ENCODE measurements at regions not wholly inside any gene's neighbourhood (a gene's known extent, or its start where the extent isn't known, plus 50 kb on each side); places are given as distances from the start of the nearest gene placed in this dataset.

DNA sequence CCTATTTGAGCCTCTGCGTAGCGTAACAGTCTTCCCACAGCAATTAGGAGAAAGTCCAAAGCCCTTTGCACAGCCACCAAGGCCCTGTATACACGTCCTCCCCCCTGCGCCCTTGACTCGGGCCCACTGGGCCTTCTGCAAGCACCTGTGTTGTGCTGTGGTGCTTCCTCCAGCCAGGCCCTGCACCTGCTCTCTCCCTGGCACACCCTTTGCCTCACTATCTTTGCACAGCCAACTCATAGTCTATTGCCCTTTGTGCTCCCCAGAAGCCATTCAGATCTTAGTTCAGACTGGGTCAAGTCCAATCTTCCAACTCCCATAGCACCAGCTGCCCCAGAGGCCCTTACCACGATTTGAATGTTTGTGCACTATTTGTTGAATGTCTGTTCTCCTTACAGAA lies 271.6 kb upstream of the MGAT5 start (continued):
- TF ChIP-seq, protein P1, sequence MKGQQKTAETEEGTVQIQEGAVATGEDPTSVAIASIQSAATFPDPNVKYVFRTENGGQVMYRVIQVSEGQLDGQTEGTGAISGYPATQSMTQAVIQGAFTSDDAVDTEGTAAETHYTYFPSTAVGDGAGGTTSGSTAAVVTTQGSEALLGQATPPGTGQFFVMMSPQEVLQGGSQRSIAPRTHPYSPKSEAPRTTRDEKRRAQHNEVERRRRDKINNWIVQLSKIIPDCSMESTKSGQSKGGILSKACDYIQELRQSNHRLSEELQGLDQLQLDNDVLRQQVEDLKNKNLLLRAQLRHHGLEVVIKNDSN (IDR thresholded peaks at IDR 0.05; ENCODE audit: borderline replicate concordance, low read depth) = no peak
- TF ChIP-seq FOXM1 (IDR thresholded peaks at IDR 0.05; ENCODE audit: low read depth) = no peak
- TF ChIP-seq NRF1 (IDR thresholded peaks at IDR 0.05; ENCODE audit: low read depth, low read length) = no peak
- no peak for TF ChIP-seq SMC3 (IDR thresholded peaks at IDR 0.05; ENCODE audit: low read depth, low read length)
- TF ChIP-seq TEAD4 (IDR thresholded peaks at IDR 0.05; ENCODE audit: borderline replicate concordance, insufficient read depth) = no peak
- no peak for TF ChIP-seq YY1 (IDR thresholded peaks at IDR 0.05; ENCODE audit: low read depth)
- TF ChIP-seq RAD21 (IDR thresholded peaks at IDR 0.05; ENCODE audit: low read length) = no peak

DNA sequence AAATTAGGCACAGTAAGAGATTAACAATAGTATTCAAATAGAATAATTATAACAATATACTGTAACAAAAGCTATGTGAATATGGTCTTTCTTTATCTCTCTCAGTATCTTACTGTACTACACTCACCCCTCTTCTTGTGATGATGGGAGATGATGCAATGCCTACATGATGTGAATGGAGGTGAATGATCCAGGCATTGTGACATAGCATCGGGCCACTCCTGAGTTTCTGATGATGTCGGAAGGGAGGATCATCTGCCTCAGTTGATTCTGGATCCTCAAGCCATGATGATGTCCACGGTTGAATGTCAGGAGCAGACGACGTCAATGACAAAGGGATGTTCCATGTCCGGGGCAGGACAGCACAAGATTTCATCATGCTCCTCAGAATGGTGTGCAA lies 268.3 kb upstream of the MGAT5 start:
- POLR2A ChIA-PET = no interaction called here
- DNase-seq = no peak

GRCh38 chr2:133986081-133986837 lies 267.6 kb upstream of the MGAT5 start:
- CTCF ChIA-PET = no interaction called here
- H3K27me3 ChIP-seq (ENCODE audit: insufficient read depth) = no peaks in the 10 kb centered on the region
- WGBS (ENCODE audit: low lambda C conversion rate) = 3% methylated on average over 3 of the region's 3 CpGs
- H3F3A ChIP-seq (replicated peaks; ENCODE audit: insufficient read depth) = no peaks in the 10 kb centered on the region
- H2AFZ ChIP-seq (ENCODE audit: low read depth) = no peak overlapping the region
- POLR2A ChIA-PET = no interaction called here
- no peak overlapping the region for H3K4me2 ChIP-seq
- no peaks in the 10 kb centered on the region; a peak in 1 of 4 replicates for H3K4me1 ChIP-seq (ENCODE audit: control insufficient read depth in 1 of 2, insufficient read depth in 2 of 2, low read depth in 1 of 2, low read length in 1 of 2)
- H3K4me3 ChIP-seq (ENCODE audit: low read depth in 2 of 2, low read length in 1 of 2) = no peak overlapping the region
- no peaks in the 10 kb centered on the region for H3K9me2 ChIP-seq
- H3K79me2 ChIP-seq (ENCODE audit: insufficient read depth) = no peaks in the 10 kb centered on the region
- no peak overlapping the region for H3K27ac ChIP-seq (ENCODE audit: low read depth in 2 of 2, low read length in 1 of 2)
- H3K36me3 ChIP-seq (replicated peaks in 1 of 2; ENCODE audit: control insufficient read depth in 1 of 2, insufficient read depth in 2 of 2, low read length in 1 of 2) = no peaks in the 10 kb centered on the region
- H3K9ac ChIP-seq = no peak overlapping the region
- no peaks in the 10 kb centered on the region for H4K20me1 ChIP-seq (ENCODE audit: insufficient read depth)
- no peak for DNase-seq
- H3K9me3 ChIP-seq = no peaks in the 10 kb centered on the region
- no peak for TF ChIP-seq EZH2phosphoT487 (IDR thresholded peaks at IDR 0.05; ENCODE audit: borderline replicate concordance, low read depth)
- no peak for TF ChIP-seq RAD21 (IDR thresholded peaks at IDR 0.05; ENCODE audit: low read length)

More for the DNA sequence above, 268.3 kb upstream of the MGAT5 start:
- no peaks in the 10 kb centered on the region; a peak in 1 of 4 replicates for H3K4me1 ChIP-seq (ENCODE audit: control insufficient read depth in 1 of 2, insufficient read depth in 2 of 2, low read depth in 1 of 2, low read length in 1 of 2)
- WGBS (ENCODE audit: low lambda C conversion rate) = 41% methylated on average over 6 of the region's 6 CpGs
- no peak overlapping the region for H2AFZ ChIP-seq (ENCODE audit: low read depth)
- H3K9me2 ChIP-seq = no peaks in the 10 kb centered on the region
- H3K36me3 ChIP-seq (replicated peaks in 1 of 2; ENCODE audit: control insufficient read depth in 1 of 2, insufficient read depth in 2 of 2, low read length in 1 of 2) = no peaks in the 10 kb centered on the region
- no peak overlapping the region for H3K9ac ChIP-seq
- H3K9me3 ChIP-seq = no peaks in the 10 kb centered on the region
- H4K20me1 ChIP-seq (ENCODE audit: insufficient read depth) = no peaks in the 10 kb centered on the region
- H3K4me3 ChIP-seq (ENCODE audit: low read depth in 2 of 2, low read length in 1 of 2) = no peak overlapping the region
- CTCF ChIA-PET = no interaction called here
- H3K27ac ChIP-seq (ENCODE audit: low read depth in 2 of 2, low read length in 1 of 2) = no peak overlapping the region
- no peak for TF ChIP-seq YY1 (IDR thresholded peaks at IDR 0.05; ENCODE audit: low read depth)
- TF ChIP-seq RCOR1 (IDR thresholded peaks at IDR 0.05; ENCODE audit: low read length) = no peak
- no peak for TF ChIP-seq ELF1 (IDR thresholded peaks at IDR 0.05)
- no peak for TF ChIP-seq FOXM1 (IDR thresholded peaks at IDR 0.05; ENCODE audit: low read depth)
- TF ChIP-seq EZH2phosphoT487 (IDR thresholded peaks at IDR 0.05; ENCODE audit: borderline replicate concordance, low read depth) = no peak
- TF ChIP-seq RAD21 (IDR thresholded peaks at IDR 0.05; ENCODE audit: low read length) = no peak
- no peak for TF ChIP-seq FOXJ3 (CRISPR knock-in tag; IDR thresholded peaks at IDR 0.05)
- TF ChIP-seq, protein P2, sequence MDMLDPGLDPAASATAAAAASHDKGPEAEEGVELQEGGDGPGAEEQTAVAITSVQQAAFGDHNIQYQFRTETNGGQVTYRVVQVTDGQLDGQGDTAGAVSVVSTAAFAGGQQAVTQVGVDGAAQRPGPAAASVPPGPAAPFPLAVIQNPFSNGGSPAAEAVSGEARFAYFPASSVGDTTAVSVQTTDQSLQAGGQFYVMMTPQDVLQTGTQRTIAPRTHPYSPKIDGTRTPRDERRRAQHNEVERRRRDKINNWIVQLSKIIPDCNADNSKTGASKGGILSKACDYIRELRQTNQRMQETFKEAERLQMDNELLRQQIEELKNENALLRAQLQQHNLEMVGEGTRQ (IDR thresholded peaks at IDR 0.05; ENCODE audit: borderline replicate concordance, low read depth, low read length) = no peak
- no peak for TF ChIP-seq SIN3A (IDR thresholded peaks at IDR 0.05; ENCODE audit: borderline replicate concordance, low read depth, low read length)
- TF ChIP-seq GATA2 (CRISPR knock-in tag; IDR thresholded peaks at IDR 0.05) = no peak
- no peak for TF ChIP-seq RFX5 (IDR thresholded peaks at IDR 0.05; ENCODE audit: low read length)
- no peak for TF ChIP-seq FOSL2 (IDR thresholded peaks at IDR 0.05; ENCODE audit: borderline replicate concordance, low read depth)
- H3K27me3 ChIP-seq (ENCODE audit: insufficient read depth) = no peaks in the 10 kb centered on the region
- H3F3A ChIP-seq (replicated peaks; ENCODE audit: insufficient read depth) = no peaks in the 10 kb centered on the region
- H3K4me2 ChIP-seq = no peak overlapping the region
- no peaks in the 10 kb centered on the region for H3K79me2 ChIP-seq (ENCODE audit: insufficient read depth)
